KOPT-K1 (cell line): ENCODE measurements at regions not wholly inside any gene's neighbourhood (a gene's known extent, or its start where the extent isn't known, plus 50 kb on each side); places are given as distances from the start of the nearest gene placed in this dataset.

Experiments used
- H3K27ac ChIP-seq: fragments of 200-600 bp; sonication (generic); 2 replicates; pipeline ENCODE4 v1.5.1; 2016; ENCODE audit warnings: antibody characterized with exemption, mild to moderate bottlenecking, low read depth, low read length; ENCODE audit not compliant: poor library complexity, severe bottlenecking
- H3K36me3 ChIP-seq: fragments of 200-600 bp; sonication (generic); 2 replicates; pipeline ENCODE4 v1.5.1; 2017; ENCODE audit warnings: antibody characterized with exemption, mild to moderate bottlenecking, low read length, moderate library complexity; ENCODE audit not compliant: insufficient read depth
- H3K9me3 ChIP-seq: fragments of 200-600 bp; sonication (generic); 2 replicates; pipeline ENCODE4 v1.5.1; 2017; ENCODE audit warnings: antibody characterized with exemption, low read length, mild to moderate bottlenecking; ENCODE audit not compliant: insufficient read depth, poor library complexity, severe bottlenecking

DNA sequence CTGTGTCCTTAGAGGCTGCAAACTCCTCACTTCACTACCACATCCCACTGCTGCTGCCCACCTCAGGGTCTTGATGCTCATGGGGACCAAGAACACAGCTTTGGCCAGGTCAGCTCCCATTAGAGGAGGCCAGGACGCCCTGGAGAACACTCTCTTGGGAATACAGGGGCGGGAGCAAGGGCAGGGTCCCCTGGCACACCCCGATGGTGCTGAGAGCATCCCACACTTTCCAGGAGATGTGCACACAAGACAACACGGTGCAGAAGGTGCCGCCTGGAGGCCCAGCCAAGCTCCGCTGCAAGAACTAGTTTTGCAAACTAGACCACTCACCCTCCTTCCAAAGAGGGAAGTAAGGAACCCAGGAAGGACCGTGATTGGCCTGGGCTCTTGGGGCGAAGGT is 304.4 kb upstream of the SALL3 start:
- no peaks in the 10 kb centered on the region for H3K9me3 ChIP-seq
- H3K36me3 ChIP-seq: no peaks in the 10 kb centered on the region
- no peak overlapping the region for H3K27ac ChIP-seq

DNA sequence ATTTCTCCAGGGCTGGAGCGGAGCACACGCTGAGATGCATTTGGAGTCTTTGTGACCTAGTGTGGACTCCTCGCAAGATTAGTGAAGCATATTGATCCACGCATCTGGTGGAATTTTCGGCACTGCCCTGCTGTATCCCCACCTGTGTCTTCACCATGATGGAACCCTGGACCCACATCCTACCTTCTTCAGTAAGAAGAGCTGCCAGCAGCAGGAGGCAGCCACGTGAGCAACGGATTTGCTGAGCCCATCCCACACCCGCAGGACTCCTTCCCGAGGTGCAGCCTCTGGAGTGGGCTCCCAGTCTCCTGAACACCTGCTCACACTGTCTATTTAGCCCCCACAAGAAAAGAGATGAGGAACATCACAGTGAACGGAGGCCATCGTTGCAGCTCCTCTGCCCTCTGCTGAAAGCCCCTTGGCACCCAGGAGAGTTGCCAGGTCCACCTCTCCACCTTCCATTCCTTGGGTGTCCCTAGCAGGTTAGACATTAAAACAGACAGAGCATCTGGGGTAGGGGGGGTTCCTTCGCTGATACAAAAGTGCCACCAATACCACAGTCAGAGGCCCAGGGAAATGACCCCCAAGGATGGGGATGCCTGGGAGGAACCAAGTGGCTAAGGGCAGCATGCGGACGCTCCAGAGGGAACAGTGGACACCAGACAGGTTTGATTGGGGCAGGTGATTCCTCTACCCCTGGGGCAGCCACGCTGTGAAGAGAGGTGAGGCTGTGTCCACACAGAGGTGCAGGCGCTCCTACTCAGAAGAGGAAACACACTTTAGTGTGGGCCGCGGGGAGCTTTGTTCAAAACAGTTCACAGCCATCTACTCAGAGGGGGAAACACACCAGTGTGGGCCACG is 302.8 kb upstream of the SALL3 start:
- Histone ChIP-seq H3K27ac (no peak overlapping the region), H3K36me3 (no peaks in the 10 kb centered on the region), H3K9me3 (no peaks in the 10 kb centered on the region)

DNA sequence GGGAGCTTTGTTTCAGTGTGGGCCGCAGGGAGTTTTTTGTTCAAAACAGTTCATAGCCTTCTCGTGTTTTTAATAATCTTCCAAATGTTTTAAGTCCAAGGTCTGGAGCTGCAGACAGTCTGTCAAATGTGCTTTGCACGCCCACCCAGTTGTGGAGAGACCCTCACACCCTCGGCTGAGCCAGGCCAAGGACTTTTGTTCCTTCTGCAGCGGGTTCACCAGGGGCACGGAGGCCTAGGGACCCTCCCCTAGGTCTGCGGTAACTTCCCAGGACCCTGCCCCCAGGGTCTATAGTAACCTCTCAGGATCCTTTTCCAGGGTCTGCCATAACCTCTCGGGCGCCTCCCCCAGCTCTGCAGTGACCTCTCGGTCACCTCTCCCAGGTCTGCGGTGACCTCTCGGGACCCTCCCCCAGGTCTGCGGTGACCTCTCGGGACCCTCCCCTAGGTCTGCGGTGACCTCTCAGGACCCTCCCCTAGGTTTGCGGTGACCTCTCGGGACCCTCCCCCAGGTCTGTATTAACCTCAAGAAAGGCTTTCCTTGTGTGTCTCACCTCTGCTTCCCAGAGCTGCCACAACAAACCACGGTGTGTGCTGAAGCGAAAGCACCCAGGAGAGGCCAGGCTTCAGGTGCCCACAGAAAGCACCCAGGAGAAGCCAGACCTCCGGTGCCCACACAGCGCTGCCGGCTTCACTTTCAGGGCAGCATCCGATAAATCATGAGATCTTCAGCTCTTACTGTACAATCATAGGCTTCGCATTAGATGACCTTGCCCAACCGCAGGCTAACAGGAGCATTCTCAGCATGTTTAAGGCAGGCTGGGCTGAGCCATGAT is 301.9 kb upstream of the SALL3 start:
- Histone ChIP-seq H3K36me3 (no peaks in the 10 kb centered on the region), H3K9me3 (no peaks in the 10 kb centered on the region)

DNA sequence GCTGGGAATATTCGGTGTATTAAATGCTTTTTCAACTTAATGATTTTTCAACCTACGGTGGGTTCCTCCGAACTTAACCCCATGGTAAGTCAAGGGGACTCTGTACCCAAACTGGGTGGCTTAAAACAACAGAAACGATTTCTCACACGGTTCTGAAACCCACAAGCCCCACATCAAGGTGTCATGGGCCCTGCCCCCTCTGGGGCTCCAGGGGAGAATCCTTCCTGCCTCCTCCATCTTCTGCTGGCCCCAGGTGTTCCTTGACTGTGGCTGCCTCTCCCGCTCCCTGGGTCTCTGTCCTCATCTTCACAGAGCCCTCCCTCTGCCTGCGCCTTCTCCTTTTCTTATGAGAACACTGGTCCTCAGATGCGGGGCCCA is 301.3 kb upstream of the SALL3 start:
- Histone ChIP-seq H3K36me3 (no peaks in the 10 kb centered on the region), H3K9me3 (no peaks in the 10 kb centered on the region), H3K27ac (no peak overlapping the region)

More for the DNA sequence above, 301.9 kb upstream of the SALL3 start:
- no peak overlapping the region for H3K27ac ChIP-seq

DNA sequence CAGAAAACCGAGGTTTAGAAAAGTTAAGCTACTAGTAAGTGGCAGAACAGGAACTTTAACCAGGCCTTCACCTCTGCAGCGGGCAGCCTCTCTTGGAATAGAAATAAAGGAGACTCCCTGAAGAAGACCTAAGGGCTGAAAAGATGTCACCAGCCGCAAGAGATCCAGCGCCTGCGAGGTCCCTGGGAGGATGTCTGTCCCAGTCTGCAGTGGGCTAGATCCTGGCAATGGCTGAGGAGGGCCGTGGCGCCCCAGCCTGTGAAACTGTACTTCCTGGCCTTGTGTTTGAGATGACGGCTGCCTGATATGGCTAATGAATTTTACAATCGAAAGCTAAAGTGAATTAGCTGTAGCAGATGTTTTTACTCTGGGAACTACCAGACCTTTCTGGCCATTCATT is 300.6 kb upstream of the SALL3 start:
- H3K36me3 ChIP-seq: no peaks in the 10 kb centered on the region
- no peaks in the 10 kb centered on the region for H3K9me3 ChIP-seq
- H3K27ac ChIP-seq: no peak overlapping the region

DNA sequence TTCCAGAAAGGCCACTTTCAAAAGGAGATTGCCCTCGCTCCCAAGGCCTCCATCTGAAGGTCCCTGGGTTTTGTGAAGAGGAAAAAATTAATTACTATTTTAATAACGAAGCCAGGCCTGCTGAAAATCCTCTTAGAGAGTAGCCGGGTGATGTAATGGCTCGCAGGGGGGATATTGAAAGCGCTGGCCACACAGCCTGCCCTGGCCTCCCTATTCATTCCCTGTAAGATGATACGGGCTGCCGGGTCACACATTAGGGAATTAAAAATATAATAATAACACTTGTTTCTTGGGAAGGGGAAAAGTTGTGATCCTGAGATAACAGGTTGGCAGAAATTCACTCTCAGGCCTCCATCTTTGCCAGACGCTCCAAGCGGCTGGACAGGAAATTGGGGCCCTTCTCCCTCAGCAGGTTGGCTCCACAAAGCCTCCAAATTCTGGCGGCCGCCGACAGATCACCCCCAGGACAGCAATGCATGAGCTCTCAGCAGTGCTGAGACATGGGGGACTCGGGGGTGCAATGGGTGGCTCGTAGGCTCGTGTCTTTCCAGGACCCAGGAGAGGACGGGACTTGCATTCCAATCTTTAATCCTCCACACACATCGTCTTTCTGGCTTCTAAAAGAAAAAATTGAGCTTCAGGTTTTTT is 299.9 kb upstream of the SALL3 start:
- Histone ChIP-seq H3K9me3 (no peaks in the 10 kb centered on the region), H3K36me3 (no peaks in the 10 kb centered on the region), H3K27ac (no peak overlapping the region)

DNA sequence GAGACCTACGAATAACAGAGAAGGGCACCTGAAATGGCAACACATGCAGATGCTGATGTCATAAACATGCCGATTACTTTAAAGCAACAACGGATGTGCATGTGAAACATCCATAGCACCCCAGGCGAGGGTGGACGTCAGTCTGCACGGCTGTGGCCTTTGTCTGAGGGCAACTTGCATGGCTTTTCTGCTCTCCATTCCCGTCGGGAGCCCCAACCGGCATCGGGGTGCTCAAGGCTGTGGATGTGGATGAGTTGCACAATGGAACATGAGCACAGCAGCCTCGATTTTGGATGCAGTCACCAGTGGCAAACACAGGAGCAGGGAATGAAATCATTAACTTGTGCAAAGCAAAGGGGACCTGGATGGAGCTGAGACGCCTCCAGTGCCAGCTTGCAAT is 298.2 kb upstream of the SALL3 start:
- Histone ChIP-seq H3K9me3 (no peaks in the 10 kb centered on the region), H3K27ac (no peak overlapping the region), H3K36me3 (no peaks in the 10 kb centered on the region)

DNA sequence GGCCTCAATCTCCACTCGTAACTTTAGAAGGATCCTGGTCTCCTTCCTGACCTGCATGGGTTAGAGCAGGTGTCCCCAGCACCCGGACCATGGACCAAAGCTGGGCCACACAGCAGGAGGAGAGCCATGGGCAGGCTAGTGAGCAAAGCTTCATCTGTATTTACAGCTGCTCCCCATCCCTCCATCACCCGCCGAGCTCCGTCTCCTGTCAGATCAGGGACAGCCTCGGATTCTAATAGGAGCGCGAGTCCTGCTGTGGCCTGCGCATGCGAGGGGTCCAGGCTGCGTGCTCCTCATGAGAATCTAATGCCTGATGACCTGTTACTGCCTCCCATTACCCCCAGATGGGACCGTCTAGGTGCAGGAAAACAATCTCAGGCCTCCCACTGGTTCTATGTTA is 297.7 kb upstream of the SALL3 start:
- H3K9me3 ChIP-seq: no peaks in the 10 kb centered on the region
- H3K27ac ChIP-seq: no peak overlapping the region
- H3K36me3 ChIP-seq: no peaks in the 10 kb centered on the region

DNA sequence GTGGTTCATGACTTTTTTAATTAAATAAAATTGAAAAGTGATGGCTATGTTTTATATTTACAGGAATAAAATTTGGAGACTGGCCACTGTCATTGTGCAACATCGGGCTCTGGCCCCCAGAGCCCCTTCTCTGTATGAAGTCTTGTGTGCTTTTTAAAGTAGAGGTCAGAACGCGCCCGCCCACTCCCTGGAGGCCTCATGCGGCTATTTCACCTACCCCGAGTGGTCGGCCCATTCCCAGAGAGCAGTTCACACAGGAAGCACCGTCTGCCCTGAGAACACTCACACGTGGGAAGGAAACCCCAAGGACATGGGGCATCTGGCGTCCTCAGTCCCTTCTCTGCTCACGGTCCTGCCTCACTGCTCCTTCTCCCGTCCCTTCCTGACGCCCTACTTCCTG is 296.9 kb upstream of the SALL3 start:
- no peaks in the 10 kb centered on the region for H3K9me3 ChIP-seq

DNA sequence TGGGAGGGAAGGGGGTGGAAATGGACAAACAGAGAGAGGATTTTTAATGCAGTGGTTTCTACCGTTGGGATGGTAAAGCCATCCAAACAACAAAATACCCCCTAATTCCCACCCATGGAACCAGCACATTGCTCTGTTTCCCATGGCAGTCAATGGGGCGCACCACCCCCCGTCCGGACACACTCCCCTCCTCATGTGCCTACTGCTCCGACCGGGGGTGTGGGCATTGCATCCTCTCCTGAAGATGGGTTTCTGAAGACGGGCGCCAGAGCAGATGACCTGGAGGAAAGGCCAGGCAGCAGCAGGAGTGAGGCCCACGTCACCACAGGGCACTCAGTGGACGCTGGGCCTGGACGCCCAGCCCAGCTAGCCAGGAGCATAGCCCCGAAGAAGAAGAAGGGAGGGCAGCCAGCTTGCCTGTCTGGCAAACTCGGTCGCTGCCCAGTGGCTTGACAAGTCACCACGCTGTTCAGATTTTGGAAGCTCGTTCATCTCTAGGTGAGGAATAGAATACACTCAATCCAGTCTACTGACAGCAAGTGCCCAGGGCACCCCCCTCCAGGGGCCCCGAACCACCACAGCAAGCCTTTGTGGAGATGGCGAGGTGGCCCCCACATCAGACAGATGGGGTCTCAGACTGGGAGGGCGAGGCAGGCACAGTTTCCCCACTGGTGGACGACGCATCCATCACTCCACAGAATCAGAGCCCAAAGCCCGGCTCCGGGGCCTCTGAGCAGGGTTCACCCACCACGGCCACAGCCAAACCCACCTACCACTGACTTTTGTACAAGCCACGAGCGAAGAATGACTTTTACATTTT is 296.2 kb upstream of the SALL3 start:
- Histone ChIP-seq H3K27ac (no peak overlapping the region), H3K36me3 (no peaks in the 10 kb centered on the region), H3K9me3 (no peaks in the 10 kb centered on the region)

More for the DNA sequence above, 296.9 kb upstream of the SALL3 start:
- Histone ChIP-seq H3K27ac (no peak overlapping the region), H3K36me3 (no peaks in the 10 kb centered on the region)

DNA sequence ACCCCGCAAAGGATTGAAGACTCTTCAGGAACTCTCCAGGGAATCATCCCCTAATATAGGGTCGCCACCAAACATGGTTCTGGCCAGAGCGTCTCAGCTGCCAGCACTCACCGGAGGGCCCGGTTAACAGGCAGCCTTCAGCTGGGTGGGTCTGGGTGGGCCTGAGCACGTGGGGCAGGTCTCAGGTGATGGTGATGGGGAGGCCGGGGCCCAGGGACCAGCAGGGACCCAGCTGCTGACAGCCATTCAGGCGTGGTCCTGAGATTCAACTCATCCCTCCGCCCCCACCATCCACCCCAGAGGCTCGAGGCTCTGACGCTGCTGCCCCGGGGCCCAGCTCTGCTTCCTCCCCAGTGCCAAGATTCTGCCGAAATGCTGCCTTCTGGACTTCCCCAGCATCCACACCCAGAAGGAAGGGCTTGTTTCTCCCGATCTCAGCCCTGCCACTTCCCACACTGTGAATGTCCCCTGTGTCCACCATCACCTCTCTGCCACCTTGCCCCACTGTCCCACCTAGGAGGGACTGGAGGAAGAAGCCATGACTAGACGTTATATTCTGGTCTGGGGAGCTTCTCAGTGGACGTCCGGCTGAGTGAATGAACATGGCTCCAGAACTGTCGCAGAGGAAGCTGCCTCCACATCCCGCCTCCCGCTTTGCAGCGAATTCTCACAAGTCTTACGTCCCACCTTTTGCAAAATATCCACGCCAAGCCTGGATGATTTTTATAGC is 294.2 kb upstream of the SALL3 start:
- no peaks in the 10 kb centered on the region for H3K9me3 ChIP-seq
- H3K36me3 ChIP-seq: no peaks in the 10 kb centered on the region
- H3K27ac ChIP-seq: no peak overlapping the region

DNA sequence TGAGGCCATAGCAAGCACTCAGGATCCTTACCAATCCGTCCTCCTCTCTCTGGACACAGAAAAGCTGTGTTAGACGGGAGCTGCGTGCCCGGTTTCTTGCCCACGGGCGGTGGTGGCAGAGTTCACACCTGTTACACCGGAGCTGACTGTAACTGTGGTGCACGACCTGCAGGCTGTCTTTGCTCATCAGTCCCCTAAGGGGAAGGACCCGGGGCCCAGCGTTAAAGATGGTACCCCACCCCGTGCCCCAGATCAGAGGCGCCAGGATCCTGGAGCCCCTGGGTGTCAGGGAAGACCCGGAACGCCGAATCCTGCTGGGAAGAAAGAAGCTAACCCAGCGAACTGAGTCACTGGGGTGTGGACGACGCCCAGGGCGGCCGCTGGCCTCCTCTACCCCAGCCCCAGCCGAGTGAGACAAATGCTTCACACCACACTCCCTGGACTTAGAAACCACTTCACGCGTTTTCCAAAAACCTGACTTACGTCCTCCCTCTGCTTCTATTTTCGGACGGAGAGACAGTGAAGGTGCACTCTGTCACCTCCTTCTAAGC is 293.6 kb upstream of the SALL3 start:
- no peaks in the 10 kb centered on the region for H3K9me3 ChIP-seq
- no peaks in the 10 kb centered on the region for H3K36me3 ChIP-seq
- no peak overlapping the region for H3K27ac ChIP-seq

DNA sequence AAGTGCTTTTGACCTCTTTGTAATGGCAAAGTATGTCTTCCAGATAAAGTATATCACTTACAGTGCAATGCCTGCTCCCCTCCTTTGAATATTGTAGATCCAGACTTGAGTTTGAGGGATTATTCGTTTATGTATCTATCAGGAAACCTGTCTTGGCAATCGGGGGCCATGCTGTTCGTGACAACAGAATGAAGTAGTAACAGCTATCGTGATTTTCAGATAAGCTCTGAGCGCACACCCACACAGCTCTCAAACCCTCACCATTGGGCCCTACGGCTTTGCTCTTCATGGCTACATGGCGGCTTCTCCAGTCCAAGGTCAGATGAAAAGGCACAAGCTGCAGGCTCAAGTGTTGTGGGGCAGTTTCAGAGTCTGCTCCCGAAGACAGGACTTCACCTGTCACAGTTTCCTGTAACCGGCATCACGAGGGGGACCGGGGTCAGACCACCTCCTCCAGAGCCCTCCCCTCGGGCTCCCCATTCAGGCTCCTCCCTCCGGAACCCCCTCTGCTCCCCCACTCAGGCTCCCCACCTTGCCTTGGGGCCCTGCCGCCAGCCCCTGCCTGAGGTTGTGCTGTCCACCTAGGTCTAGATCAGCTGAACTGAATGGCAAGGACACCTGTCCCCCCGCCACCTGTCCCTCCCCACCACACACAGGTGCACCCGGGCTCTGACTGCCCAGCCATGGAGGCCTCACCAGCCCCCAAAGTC is 292.5 kb upstream of the SALL3 start:
- no peak overlapping the region for H3K27ac ChIP-seq
- no peaks in the 10 kb centered on the region for H3K9me3 ChIP-seq
- H3K36me3 ChIP-seq: no peaks in the 10 kb centered on the region
